ENCODE measurements at regions not wholly inside any gene's neighbourhood (a gene's known extent, or its start where the extent isn't known, plus 50 kb on each side); places are given as distances from the start of the nearest gene placed in this dataset.

- Histone ChIP-seq H2BK12ac (ENCODE audit: low read length in 2 of 2) (no peak overlapping the region), H3K4me1 (ENCODE audit: control insufficient read depth, insufficient read depth, low read depth, low read length) (no peaks in the 10 kb centered on the region), H4K91ac (ENCODE audit: low read length) (no peak overlapping the region), H3K4me2 (ENCODE audit: low read length, poor library complexity, severe bottlenecking) (no peak overlapping the region), H3K27ac (ENCODE audit: low read length, poor library complexity, severe bottlenecking) (no peak overlapping the region), H3K14ac (ENCODE audit: low read length in 2 of 2) (no peak overlapping the region), H2BK5ac (ENCODE audit: low read depth, low read length, poor library complexity, severe bottlenecking) (no peak overlapping the region), H2AFZ (ENCODE audit: low read depth, low read length) (no peak overlapping the region), H3K27me3 (ENCODE audit: control insufficient read depth in 1 of 2, insufficient read depth in 1 of 2, low read length in 2 of 2) (peaks cover 0 to 5% of the 10 kb centered on the region in 2 experiments), H3K4me3 (ENCODE audit: insufficient read depth in 1 of 2, low read depth in 1 of 2, low read length in 2 of 2) (no peak overlapping the region), H2AK5ac (ENCODE audit: low read length, severe bottlenecking) (no peak overlapping the region), H3K9me3 (ENCODE audit: control insufficient read depth, low read length) (peaks cover 3% of the 10 kb centered on the region), H3K18ac (ENCODE audit: low read depth in 1 of 2, low read length in 2 of 2) (no peak overlapping the region), H2BK15ac (ENCODE audit: low read depth, poor library complexity, severe bottlenecking) (no peak overlapping the region), H2BK120ac (ENCODE audit: low read depth, low read length) (no peak overlapping the region), H3K9ac (ENCODE audit: low read length) (no peak overlapping the region), H3K4ac (ENCODE audit: low read depth in 1 of 2, low read length in 2 of 2) (no peak overlapping the region), H4K8ac (ENCODE audit: low read length) (no peak overlapping the region), H3K79me1 (replicated peaks; ENCODE audit: low read length, poor library complexity, severe bottlenecking) (no peaks in the 10 kb centered on the region), H3K36me3 (ENCODE audit: control insufficient read depth in 1 of 2, insufficient read depth in 2 of 2, low read depth in 1 of 2, low read length in 2 of 2) (no peaks in the 10 kb centered on the region), H3K23ac (ENCODE audit: low read length in 2 of 2) (no peak overlapping the region)
- no peak for DNase-seq
- WGBS = 80% methylated on average over 1 of the region's 1 CpG
These were observed 402.5 kb upstream of the ETAA1 start for GRCh38 chr2:66994654-66995053.

GRCh38 chr2:66995636-66996035 lies 401.5 kb upstream of the ETAA1 start:
- WGBS = 94% methylated on average over 3 of the region's 3 CpGs

GRCh38 chr2:67002618-67003371 lies 394.3 kb upstream of the ETAA1 start:
- Histone ChIP-seq H2BK12ac (ENCODE audit: low read length in 2 of 2) (no peak overlapping the region), H3K4me2 (ENCODE audit: low read length, poor library complexity, severe bottlenecking) (no peak overlapping the region), H2BK15ac (ENCODE audit: low read depth, poor library complexity, severe bottlenecking) (no peak overlapping the region), H4K8ac (ENCODE audit: low read length) (no peak overlapping the region), H3K27me3 (ENCODE audit: control insufficient read depth in 1 of 2, insufficient read depth in 1 of 2, low read length in 2 of 2) (no peaks in the 10 kb centered on the region), H3K23ac (ENCODE audit: low read length in 2 of 2) (no peak overlapping the region), H3K18ac (ENCODE audit: low read depth in 1 of 2, low read length in 2 of 2) (no peak overlapping the region), H3K4me3 (ENCODE audit: insufficient read depth in 1 of 2, low read depth in 1 of 2, low read length in 2 of 2) (no peak overlapping the region), H2BK120ac (ENCODE audit: low read depth, low read length) (no peak overlapping the region), H3K79me1 (replicated peaks; ENCODE audit: low read length, poor library complexity, severe bottlenecking) (no peaks in the 10 kb centered on the region), H4K91ac (ENCODE audit: low read length) (no peak overlapping the region), H2BK5ac (ENCODE audit: low read depth, low read length, poor library complexity, severe bottlenecking) (no peak overlapping the region), H2AFZ (ENCODE audit: low read depth, low read length) (no peak overlapping the region), H3K27ac (ENCODE audit: low read length, poor library complexity, severe bottlenecking) (no peak overlapping the region), H3K9me3 (ENCODE audit: control insufficient read depth, low read length) (no peaks in the 10 kb centered on the region), H3K14ac (ENCODE audit: low read length in 2 of 2) (no peak overlapping the region), H3K4ac (ENCODE audit: low read depth in 1 of 2, low read length in 2 of 2) (no peak overlapping the region), H3K9ac (ENCODE audit: low read length) (no peak overlapping the region), H2AK5ac (ENCODE audit: low read length, severe bottlenecking) (no peak overlapping the region), H3K4me1 (ENCODE audit: control insufficient read depth, insufficient read depth, low read depth, low read length) (no peaks in the 10 kb centered on the region), H3K36me3 (ENCODE audit: control insufficient read depth in 1 of 2, insufficient read depth in 2 of 2, low read depth in 1 of 2, low read length in 2 of 2) (no peaks in the 10 kb centered on the region)
- WGBS = 86% methylated on average over 1 of the region's 5 CpGs
- no peak for DNase-seq

More at GRCh38 chr2:66995636-66996035, 401.5 kb upstream of the ETAA1 start:
- Histone ChIP-seq H3K9me3 (ENCODE audit: control insufficient read depth, low read length) (peaks cover 3% of the 10 kb centered on the region), H2BK120ac (ENCODE audit: low read depth, low read length) (no peak overlapping the region), H3K4ac (ENCODE audit: low read depth in 1 of 2, low read length in 2 of 2) (no peak overlapping the region), H3K79me1 (replicated peaks; ENCODE audit: low read length, poor library complexity, severe bottlenecking) (no peaks in the 10 kb centered on the region), H2BK5ac (ENCODE audit: low read depth, low read length, poor library complexity, severe bottlenecking) (no peak overlapping the region), H2AK5ac (ENCODE audit: low read length, severe bottlenecking) (no peak overlapping the region), H2AFZ (ENCODE audit: low read depth, low read length) (no peak overlapping the region), H2BK15ac (ENCODE audit: low read depth, poor library complexity, severe bottlenecking) (no peak overlapping the region), H2BK12ac (ENCODE audit: low read length in 2 of 2) (no peak overlapping the region), H3K4me2 (ENCODE audit: low read length, poor library complexity, severe bottlenecking) (no peak overlapping the region), H3K36me3 (ENCODE audit: control insufficient read depth in 1 of 2, insufficient read depth in 2 of 2, low read depth in 1 of 2, low read length in 2 of 2) (no peaks in the 10 kb centered on the region), H3K14ac (ENCODE audit: low read length in 2 of 2) (no peak overlapping the region), H4K8ac (ENCODE audit: low read length) (no peak overlapping the region), H3K27me3 (ENCODE audit: control insufficient read depth in 1 of 2, insufficient read depth in 1 of 2, low read length in 2 of 2) (peaks cover 0 to 3% of the 10 kb centered on the region in 2 experiments), H3K4me1 (ENCODE audit: control insufficient read depth, insufficient read depth, low read depth, low read length) (no peaks in the 10 kb centered on the region), H3K4me3 (ENCODE audit: insufficient read depth in 1 of 2, low read depth in 1 of 2, low read length in 2 of 2) (no peak overlapping the region), H3K9ac (ENCODE audit: low read length) (no peak overlapping the region), H4K91ac (ENCODE audit: low read length) (no peak overlapping the region), H3K27ac (ENCODE audit: low read length, poor library complexity, severe bottlenecking) (no peak overlapping the region), H3K18ac (ENCODE audit: low read depth in 1 of 2, low read length in 2 of 2) (no peak overlapping the region), H3K23ac (ENCODE audit: low read length in 2 of 2) (no peak overlapping the region)
- no peak for DNase-seq

- H2AK5ac ChIP-seq (ENCODE audit: low read length, severe bottlenecking) = no peak overlapping the region
- H3K79me1 ChIP-seq (replicated peaks; ENCODE audit: low read length, poor library complexity, severe bottlenecking) = no peaks in the 10 kb centered on the region
- H3K14ac ChIP-seq (ENCODE audit: low read length in 2 of 2) = no peak overlapping the region
- H3K4me1 ChIP-seq (ENCODE audit: control insufficient read depth, insufficient read depth, low read depth, low read length) = no peaks in the 10 kb centered on the region
- no peak overlapping the region for H2BK120ac ChIP-seq (ENCODE audit: low read depth, low read length)
- no peak overlapping the region for H2BK15ac ChIP-seq (ENCODE audit: low read depth, poor library complexity, severe bottlenecking)
- no peak for DNase-seq
- H2BK12ac ChIP-seq (ENCODE audit: low read length in 2 of 2) = no peak overlapping the region
- no peak overlapping the region for H3K9ac ChIP-seq (ENCODE audit: low read length)
- no peak overlapping the region for H3K18ac ChIP-seq (ENCODE audit: low read depth in 1 of 2, low read length in 2 of 2)
- no peak overlapping the region for H3K4ac ChIP-seq (ENCODE audit: low read depth in 1 of 2, low read length in 2 of 2)
- H3K27ac ChIP-seq (ENCODE audit: low read length, poor library complexity, severe bottlenecking) = no peak overlapping the region
- H4K91ac ChIP-seq (ENCODE audit: low read length) = no peak overlapping the region
- no peak overlapping the region for H4K8ac ChIP-seq (ENCODE audit: low read length)
- H3K9me3 ChIP-seq (ENCODE audit: control insufficient read depth, low read length) = no peaks in the 10 kb centered on the region
- H2AFZ ChIP-seq (ENCODE audit: low read depth, low read length) = no peak overlapping the region
- no peak overlapping the region for H2BK5ac ChIP-seq (ENCODE audit: low read depth, low read length, poor library complexity, severe bottlenecking)
- H3K23ac ChIP-seq (ENCODE audit: low read length in 2 of 2) = no peak overlapping the region
- H3K4me3 ChIP-seq (ENCODE audit: insufficient read depth in 1 of 2, low read depth in 1 of 2, low read length in 2 of 2) = no peak overlapping the region
- H3K4me2 ChIP-seq (ENCODE audit: low read length, poor library complexity, severe bottlenecking) = no peak overlapping the region
- no peaks in the 10 kb centered on the region for H3K36me3 ChIP-seq (ENCODE audit: control insufficient read depth in 1 of 2, insufficient read depth in 2 of 2, low read depth in 1 of 2, low read length in 2 of 2)
- no peaks in the 10 kb centered on the region for H3K27me3 ChIP-seq (ENCODE audit: control insufficient read depth in 1 of 2, insufficient read depth in 1 of 2, low read length in 2 of 2)
- WGBS = 84% methylated on average over 4 of the region's 5 CpGs
These were observed 390.7 kb upstream of the ETAA1 start for GRCh38 chr2:67006373-67006960.

Measured in mesenchymal stem cell (in vitro differentiated cells and primary cell).